Esophagus muscularis mucosa (tissue), 4 donors: ENCODE measurements at regions not wholly inside any gene's neighbourhood (a gene's known extent, or its start where the extent isn't known, plus 50 kb on each side); places are given as distances from the start of the nearest gene placed in this dataset.

ENCODE experiments used
- DNase-seq: peaks from one replicate; pipeline ENCODE4 v3.0.0-alpha.2; 2017; ENCODE audit errors: extremely low spot score
- H3K27ac ChIP-seq, 4 donors: fragments of 200-600 bp; sonication (generic); replicated peaks in 1 of 4; 1 replicate in 3 of 4; 2 replicates in 1 of 4; pipeline ENCODE4 v1.5.1; 2016 to 2019; ENCODE audit warnings: mild to moderate bottlenecking in 1 of 4
- H3K27me3 ChIP-seq, 4 donors: fragments of 200-600 bp; sonication (generic); one replicate each; pipeline versions ENCODE4 v1.5.1 to v1.6.0; 2016 to 2019
- H3K36me3 ChIP-seq, 4 donors: fragments of 200-600 bp; sonication (generic); one replicate each; pipeline ENCODE4 v1.5.1; 2016 to 2019
- H3K4me1 ChIP-seq, 4 donors: fragments of 200-600 bp; sonication (generic); one replicate each; pipeline ENCODE4 v1.5.1; 2016 to 2019
- H3K4me3 ChIP-seq, 4 donors: fragments of 200-600 bp; sonication (generic); 1 replicate in 2 of 4; 2 replicates in 2 of 4; pipeline ENCODE4 v1.5.1; 2016 to 2019; ENCODE audit warnings: mild to moderate bottlenecking in 4 of 4, moderate library complexity in 1 of 4
- H3K9me3 ChIP-seq, 4 donors: fragments of 200-600 bp; sonication (generic); 1 replicate in 3 of 4; 2 replicates in 1 of 4; pipeline ENCODE4 v1.5.1; 2016 to 2019
- CTCF ChIP-seq, 3 experiments: fragments of 200-600 bp in 2 of 3; fragments of 450-650 bp in 1 of 3; sonication (generic) in 2 of 3; IDR thresholded peaks; one replicate each; pipeline ENCODE4 v1.5.1; 2017 to 2019; ENCODE audit warnings: antibody characterized with exemption in 3 of 3, mild to moderate bottlenecking in 2 of 3, moderate library complexity in 1 of 3
- EP300 ChIP-seq: sonication (generic); formaldehyde crosslinking; IDR thresholded peaks from one replicate; pipeline ENCODE4 v1.6.1; 2017; ENCODE audit warnings: antibody characterized with exemption
- POLR2A ChIP-seq: fragments of 450-650 bp; IDR thresholded peaks from one replicate; pipeline ENCODE4 v1.6.1; 2017; ENCODE audit warnings: antibody characterized with exemption, moderate library complexity, mild to moderate bottlenecking, low read depth
- POLR2AphosphoS5 ChIP-seq, 2 donors: sonication (generic); formaldehyde crosslinking; IDR thresholded peaks; one replicate each; pipeline ENCODE4 v1.6.1; 2017; ENCODE audit warnings: antibody characterized with exemption in 2 of 2
- WGBS: methylation state at CpG from one replicate; pipeline ENCODE4 v1.1.5; 2018; 5-methylcytosine and 5-hydroxymethylcytosine counted together
- intact Hi-C: fragments of 100-400 bp; cut with DNase I; formaldehyde crosslinking; loops from one replicate; pipeline ENCODE4 v1.15.1; 2023

- Histone ChIP-seq H3K27me3 (no peaks in the 10 kb centered on the region), H3K36me3 (no peaks in the 10 kb centered on the region), H3K9me3 (no peaks in the 10 kb centered on the region), H3K27ac (no peak overlapping the region), H3K4me3 (no peak overlapping the region), H3K4me1 (no peaks in the 10 kb centered on the region)
- 90% methylated on average over 3 of the region's 3 CpGs for WGBS
- intact Hi-C loops: no loop called here
- no peak for TF ChIP-seq EP300
- TF ChIP-seq CTCF (IDR thresholded peaks at IDR 0.05): no peak
- TF ChIP-seq POLR2A: no peak
- TF ChIP-seq POLR2AphosphoS5 (IDR thresholded peaks at IDR 0.05): no peak
- no peak for DNase-seq
Measured at GRCh38 chr4:38453253-38453881, 210.6 kb upstream of the KLF3 start.

DNA sequence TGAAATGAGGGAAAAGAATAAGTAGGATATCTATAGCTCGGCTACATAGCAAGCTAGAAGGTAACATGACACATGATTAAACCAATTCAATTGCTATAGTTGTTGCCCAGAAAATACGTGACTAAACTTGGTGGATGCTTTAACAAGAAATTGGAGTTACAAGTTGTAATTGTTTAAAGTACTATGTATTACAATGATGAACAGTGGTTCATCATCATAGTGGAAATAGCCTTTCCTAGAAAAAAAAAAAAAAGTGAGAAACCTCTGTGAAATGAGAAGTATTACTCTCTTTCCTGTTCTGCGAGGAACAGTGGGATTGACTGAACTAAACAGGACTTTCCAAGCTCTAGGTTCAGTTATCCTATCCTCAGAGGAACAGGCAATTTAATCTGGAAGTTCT is 209.7 kb upstream of the KLF3 start:
- TF ChIP-seq POLR2AphosphoS5 (IDR thresholded peaks at IDR 0.05) (no peak), POLR2A (no peak), CTCF (IDR thresholded peaks at IDR 0.05) (no peak), EP300 (no peak)
- H3K36me3 ChIP-seq: no peaks in the 10 kb centered on the region
- intact Hi-C loops: no loop called here
- no peak for DNase-seq
- H3K9me3 ChIP-seq: no peaks in the 10 kb centered on the region
- H3K4me3 ChIP-seq: no peak overlapping the region
- no peaks in the 10 kb centered on the region for H3K4me1 ChIP-seq
- no peaks in the 10 kb centered on the region for H3K27me3 ChIP-seq
- 85% methylated on average over 3 of the region's 3 CpGs for WGBS
- H3K27ac ChIP-seq: no peak overlapping the region

- H3K9me3 ChIP-seq: no peaks in the 10 kb centered on the region
- H3K27me3 ChIP-seq: no peaks in the 10 kb centered on the region
- no peak overlapping the region for H3K27ac ChIP-seq
- H3K4me1 ChIP-seq: no peaks in the 10 kb centered on the region
- WGBS: 86% methylated on average over 7 of the region's 7 CpGs
- TF ChIP-seq POLR2AphosphoS5 (IDR thresholded peaks at IDR 0.05) (no peak), POLR2A (no peak), CTCF (IDR thresholded peaks at IDR 0.05) (no peak), EP300 (no peak)
- intact Hi-C loops: no loop called here
- DNase-seq: no peak
- no peaks in the 10 kb centered on the region for H3K36me3 ChIP-seq
- no peak overlapping the region for H3K4me3 ChIP-seq
Measured at GRCh38 chr4:38455092-38455862, 208.7 kb upstream of the KLF3 start.

DNA sequence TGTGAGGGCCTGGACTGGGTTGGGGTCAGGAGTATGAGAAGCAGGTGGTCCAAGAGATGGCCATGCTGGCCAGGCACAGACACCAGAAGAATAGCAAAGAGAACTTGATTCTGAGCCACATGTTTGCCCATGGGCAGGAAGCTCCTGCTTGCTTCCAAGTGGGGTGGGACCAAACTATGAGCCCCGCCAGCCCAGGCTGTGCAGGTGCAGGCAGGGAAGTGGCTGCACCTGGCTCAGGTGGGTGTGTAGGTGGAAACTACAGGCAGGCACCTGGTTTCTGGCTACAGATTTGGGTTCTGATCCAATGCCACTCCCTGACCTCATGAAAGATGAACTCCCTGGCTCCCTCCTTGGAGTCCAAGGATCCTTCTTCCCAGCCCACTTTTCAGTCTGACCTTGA is 207.9 kb upstream of the KLF3 start:
- TF ChIP-seq POLR2A: no peak
- TF ChIP-seq EP300: no peak
- TF ChIP-seq POLR2AphosphoS5 (IDR thresholded peaks at IDR 0.05): no peak
- TF ChIP-seq CTCF (IDR thresholded peaks at IDR 0.05): no peak
- H3K4me1 ChIP-seq: no peaks in the 10 kb centered on the region
- no peaks in the 10 kb centered on the region for H3K27me3 ChIP-seq
- H3K9me3 ChIP-seq: no peaks in the 10 kb centered on the region
- intact Hi-C loops: no loop called here
- no peak overlapping the region for H3K27ac ChIP-seq
- no peaks in the 10 kb centered on the region for H3K36me3 ChIP-seq
- H3K4me3 ChIP-seq: no peak overlapping the region
- no peak for DNase-seq
- WGBS: 100% methylated on average over 1 of the region's 1 CpG
